ENCODE measurements at regions not wholly inside any gene's neighbourhood (a gene's known extent, or its start where the extent isn't known, plus 50 kb on each side); places are given as distances from the start of the nearest gene placed in this dataset.
"Not testable (repeated sequence)": the region's sequence is repeated elsewhere in the genome, so short reads cannot be mapped to it uniquely, and the experiment has no call there.

- not testable (repeated sequence) for DNase-seq (ENCODE audit: low read depth)
Measured at GRCh38 chr18:78283425-78283824, 696.2 kb upstream of the SALL3 start.

- DNase-seq (ENCODE audit: low read depth) = no peak
Measured at GRCh38 chr18:78292618-78293380, 686.8 kb upstream of the SALL3 start.

DNA sequence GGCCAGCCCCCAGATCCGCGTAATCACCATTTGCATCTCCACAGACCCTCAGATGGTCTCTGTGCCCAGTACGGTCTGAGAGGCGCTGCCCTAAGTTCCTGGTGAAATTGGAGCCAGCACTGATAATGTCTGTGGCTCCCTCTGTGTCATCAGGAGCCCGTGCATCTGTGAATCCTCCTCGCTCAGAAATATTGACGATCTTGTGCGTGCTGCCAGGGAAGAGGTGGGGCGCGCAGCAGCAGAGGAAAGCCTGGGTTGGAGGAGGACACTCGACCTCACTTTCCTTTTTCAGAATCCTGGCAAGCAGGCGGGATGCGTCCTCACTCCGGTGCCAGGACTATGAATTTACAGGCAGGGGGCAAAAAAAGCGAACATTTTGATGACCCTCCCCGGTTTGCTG, 686.1 kb upstream of the SALL3 start:
- no peak for DNase-seq (ENCODE audit: low read depth)

GRCh38 chr18:78293940-78294541, 685.6 kb upstream of the SALL3 start:
- no peak for DNase-seq (ENCODE audit: low read depth)

DNA sequence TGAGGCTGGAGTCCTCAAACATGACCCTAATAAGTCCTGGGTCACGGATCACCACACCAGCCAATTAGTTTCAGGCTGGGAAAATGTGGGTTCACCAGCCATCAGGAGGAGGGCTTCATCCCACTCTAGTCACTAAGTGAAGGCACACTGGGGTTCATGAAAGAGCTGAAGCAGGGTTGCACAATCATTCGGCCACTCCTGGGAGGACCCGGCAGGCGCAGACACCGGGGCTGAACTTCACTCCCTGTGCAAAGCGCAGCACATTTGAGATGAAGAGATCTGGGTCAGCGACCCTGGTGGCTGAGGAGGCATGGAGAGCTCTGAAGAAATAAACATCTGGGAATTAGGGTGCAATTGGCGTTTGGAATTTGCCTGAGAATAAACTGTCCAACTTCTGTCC, 684.4 kb upstream of the SALL3 start:
- DNase-seq (ENCODE audit: low read depth) = no peak

DNA sequence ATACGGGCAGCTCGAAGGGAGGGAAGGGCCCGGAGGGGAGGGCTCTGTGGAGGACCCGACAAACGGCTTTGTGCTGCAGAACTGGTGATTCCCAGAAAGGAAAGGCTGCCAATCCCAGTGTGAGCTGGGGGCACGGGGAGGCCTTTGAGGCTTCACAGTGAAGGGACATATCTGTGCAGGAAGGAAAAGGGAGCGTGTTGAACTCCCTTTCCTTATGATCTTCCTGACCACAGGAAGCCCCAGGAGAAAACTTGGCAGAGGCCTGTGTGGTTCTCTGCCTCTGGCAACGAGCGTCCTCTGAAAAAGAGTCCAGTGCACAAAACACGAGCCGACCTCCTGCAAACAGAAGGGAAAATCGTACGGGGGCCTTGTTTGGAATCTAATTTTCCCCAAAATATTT, 683.5 kb upstream of the SALL3 start:
- no peak for DNase-seq (ENCODE audit: low read depth)

GRCh38 chr18:78297048-78297447, 682.6 kb upstream of the SALL3 start:
- DNase-seq (ENCODE audit: low read depth) = no peak

DNA sequence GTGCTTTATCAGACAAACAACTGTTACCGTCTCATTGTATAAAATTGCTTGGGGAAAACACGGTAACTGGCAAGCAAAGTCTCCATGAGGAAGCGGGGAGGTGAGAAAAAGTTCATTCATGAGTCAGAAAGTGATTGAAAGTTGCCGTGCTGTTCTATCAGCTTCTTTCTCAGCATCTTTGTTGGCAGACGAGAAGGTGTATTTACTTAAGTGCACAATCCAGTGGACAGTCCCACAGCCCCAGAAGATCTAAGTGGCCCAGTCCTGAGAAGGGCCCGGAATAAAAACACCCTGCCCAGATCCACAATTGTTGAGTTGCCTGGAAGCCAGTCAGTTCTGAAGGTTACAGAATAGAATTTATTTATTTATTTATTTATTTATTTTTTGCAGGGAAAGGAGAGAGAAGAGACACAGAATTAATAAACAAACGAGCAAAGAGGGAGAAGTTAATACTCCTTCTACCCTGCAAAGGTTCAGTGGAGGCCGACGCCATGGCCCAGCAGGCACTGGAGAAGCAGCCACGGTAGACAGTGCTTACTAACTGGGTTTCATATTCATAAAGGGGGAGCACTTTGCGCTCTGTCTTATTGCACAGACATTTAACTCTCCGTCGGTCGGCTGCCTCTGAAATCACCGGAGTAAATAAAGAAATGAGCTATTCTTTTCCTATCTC, 676.0 kb upstream of the SALL3 start:
- DNase-seq (ENCODE audit: low read depth) = no peak

DNA sequence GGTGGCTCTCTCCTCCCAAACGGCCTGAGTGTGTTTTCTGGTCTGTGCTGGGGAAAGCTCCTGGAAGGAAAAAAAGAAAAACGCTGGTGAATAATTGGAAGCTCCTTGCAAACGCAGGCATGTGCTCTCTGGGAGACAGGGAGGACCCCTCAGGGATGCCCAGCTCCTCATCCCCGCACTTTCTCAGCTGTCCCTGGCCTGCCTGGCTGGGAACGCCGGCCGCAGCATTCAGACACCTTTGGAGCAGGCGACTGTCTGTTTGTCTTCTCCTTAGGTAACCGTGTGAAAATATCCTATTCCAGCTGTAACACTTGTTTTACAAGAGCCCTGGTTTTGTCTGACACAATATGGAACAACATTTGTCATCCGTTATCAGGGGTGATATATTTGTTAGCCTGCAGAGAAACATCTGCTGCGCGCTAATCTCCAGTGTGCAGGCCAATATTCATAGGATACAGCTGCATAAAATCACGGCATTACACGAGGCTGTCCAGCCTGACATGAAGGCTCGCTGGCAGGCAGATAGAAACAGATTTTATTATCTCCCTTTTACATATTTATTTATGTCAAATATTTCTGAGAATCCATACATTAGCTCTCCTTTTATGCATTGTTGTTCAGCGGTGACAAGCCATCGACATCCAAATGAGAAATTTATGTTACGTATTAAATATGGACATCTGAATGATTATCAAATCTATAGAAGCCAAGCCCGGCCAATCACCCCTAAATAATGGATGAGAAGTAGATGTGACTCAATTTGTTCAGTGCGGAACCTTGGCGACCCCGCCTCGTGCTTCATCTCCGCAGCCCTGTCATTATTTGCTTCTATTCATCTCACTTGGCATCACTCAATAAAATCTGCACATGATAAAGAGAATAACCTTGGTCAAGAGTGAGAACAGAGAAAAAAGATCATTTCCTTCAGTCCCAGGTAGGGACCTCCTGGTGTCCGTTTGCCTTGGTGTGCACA, 675.1 kb upstream of the SALL3 start:
- no peak for DNase-seq (ENCODE audit: low read depth)

DNA sequence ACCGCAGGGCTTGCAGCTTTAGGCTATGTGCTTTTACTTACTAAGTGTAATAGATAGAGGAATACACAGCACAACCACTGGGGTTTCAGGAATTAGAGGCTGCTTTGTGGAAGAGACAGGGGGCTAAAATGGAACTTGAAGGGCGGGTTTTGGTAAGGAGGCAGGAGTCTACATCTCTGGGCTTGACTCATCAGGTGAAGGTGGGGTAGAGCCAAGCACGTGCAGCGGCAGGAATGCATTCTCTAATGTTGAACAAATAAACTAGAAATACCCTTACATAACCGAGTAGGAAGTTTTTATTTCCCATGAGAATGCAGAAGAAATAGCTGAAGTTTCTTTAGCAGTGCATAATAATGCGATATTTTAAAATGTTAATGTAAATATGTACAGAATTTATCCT, 673.8 kb upstream of the SALL3 start:
- no peak for DNase-seq (ENCODE audit: low read depth)

DNA sequence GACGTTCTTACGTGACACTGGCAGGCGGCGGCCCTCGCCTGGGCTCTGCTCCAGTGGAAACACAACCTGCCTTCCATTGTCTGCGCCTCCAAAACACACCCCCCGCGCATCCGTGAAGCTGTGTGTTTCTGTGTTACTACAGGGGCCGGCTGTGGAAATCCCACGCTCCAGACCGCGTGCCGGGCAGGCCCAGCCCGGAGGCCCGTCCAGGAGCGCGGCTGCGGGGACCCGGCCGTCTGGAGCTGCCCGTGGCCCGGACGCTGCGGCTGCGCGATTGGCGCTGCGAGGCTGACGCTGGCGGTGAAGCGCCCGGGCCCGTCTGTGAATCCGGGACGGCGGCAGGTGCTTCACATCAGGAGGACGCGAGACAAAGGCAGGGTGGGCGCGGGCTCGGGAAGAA, 670.3 kb upstream of the SALL3 start:
- no peak for DNase-seq (ENCODE audit: low read depth)

GRCh38 chr18:78309924-78310323, 669.7 kb upstream of the SALL3 start:
- DNase-seq (ENCODE audit: low read depth) = no peak

GRCh38 chr18:78319264-78319663, 660.4 kb upstream of the SALL3 start:
- DNase-seq (ENCODE audit: low read depth) = no peak

DNA sequence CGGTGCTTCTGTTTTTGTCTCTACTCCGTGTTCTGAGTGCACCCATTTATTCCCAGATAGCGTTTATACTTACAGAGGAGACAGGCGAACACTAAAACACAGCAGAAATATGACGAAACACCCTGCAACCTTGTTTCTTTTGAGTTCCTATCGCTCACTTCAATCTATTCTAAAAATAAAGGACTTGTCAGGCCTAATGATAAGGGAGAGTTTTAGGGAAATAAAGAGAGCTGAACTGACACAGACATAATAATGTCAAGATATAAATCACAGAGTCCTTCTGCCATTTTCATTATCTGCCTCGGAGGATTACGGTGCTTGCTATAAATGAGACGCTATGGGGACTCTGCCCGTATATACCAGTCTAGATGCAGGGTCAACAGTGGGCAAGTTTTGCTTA, 659.7 kb upstream of the SALL3 start:
- no peak for DNase-seq (ENCODE audit: low read depth)

- DNase-seq (ENCODE audit: low read depth) = no peak
Measured at GRCh38 chr18:78321402-78321801, 658.2 kb upstream of the SALL3 start.

GRCh38 chr18:78323453-78324197, 656.0 kb upstream of the SALL3 start:
- DNase-seq (ENCODE audit: low read depth) = no peak

- no peak for DNase-seq (ENCODE audit: low read depth)
Measured at GRCh38 chr18:78327643-78328042, 652.0 kb upstream of the SALL3 start.

DNA sequence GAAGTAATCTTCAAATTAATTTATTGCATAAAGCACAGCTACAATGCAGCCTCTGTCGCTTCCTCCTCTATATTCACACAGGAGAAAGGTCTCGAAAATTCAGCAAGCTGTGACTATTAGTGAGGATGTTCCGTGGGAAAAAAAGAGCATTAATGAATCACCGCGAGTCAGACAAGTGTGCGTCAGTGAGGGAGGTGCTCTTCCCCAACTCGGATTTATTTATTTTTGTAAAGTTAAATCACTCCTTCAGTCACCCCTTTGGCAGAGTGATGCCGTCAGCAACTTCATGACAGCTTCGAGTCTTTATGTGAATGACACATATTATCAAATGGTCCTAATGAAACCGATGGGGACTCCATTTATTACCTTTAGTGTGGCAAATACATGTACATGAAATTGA, 648.9 kb upstream of the SALL3 start:
- no peak for DNase-seq (ENCODE audit: low read depth)

GRCh38 chr18:78352910-78353309, 626.7 kb upstream of the SALL3 start:
- DNase-seq (ENCODE audit: low read depth) = no peak

- DNase-seq (ENCODE audit: low read depth) = no peak
Measured at GRCh38 chr18:78362198-78362597, 617.4 kb upstream of the SALL3 start.

- no peak for DNase-seq (ENCODE audit: low read depth)
Measured at GRCh38 chr18:78363556-78364387, 615.8 kb upstream of the SALL3 start.
